ENCODE measurements at regions not wholly inside any gene's neighbourhood (a gene's known extent, or its start where the extent isn't known, plus 50 kb on each side); places are given as distances from the start of the nearest gene placed in this dataset.
"Not testable (repeated sequence)": the region's sequence is repeated elsewhere in the genome, so short reads cannot be mapped to it uniquely, and the experiment has no call there.

DNA sequence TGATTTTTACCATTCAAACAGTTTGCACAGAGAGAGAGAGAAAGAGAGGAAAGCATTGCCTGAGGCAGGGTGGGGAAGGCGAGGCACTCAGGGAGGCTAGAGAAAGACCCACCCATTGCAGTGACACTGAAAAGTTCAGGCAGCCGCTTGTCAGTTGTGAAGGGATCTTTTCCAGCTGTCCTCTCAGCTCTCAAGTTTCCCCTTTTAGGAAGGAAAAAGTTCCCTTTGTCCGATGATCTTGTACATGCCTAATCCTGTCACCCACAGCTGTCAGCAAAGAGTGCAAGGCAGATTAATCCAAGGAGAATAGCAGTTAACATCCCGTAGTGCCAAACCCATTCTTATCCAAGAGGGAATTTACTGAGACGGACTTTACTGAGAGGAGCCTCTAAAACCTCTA lies 255.0 kb downstream of the MAGEB5 start:
- DNase-seq: no peak
- Histone ChIP-seq H3K27ac (no peak overlapping the region), H3K9me3 (peaks cover 0 to 2% of the 10 kb centered on the region in 2 donors), H3K27me3 (no peaks in the 10 kb centered on the region), H3K36me3 (no peaks in the 10 kb centered on the region), H3K4me3 (no peak overlapping the region), H3K4me1 (no peaks in the 10 kb centered on the region)
- intact Hi-C loops (cut with DNase I): no loop called here
- TF ChIP-seq, protein P1, sequence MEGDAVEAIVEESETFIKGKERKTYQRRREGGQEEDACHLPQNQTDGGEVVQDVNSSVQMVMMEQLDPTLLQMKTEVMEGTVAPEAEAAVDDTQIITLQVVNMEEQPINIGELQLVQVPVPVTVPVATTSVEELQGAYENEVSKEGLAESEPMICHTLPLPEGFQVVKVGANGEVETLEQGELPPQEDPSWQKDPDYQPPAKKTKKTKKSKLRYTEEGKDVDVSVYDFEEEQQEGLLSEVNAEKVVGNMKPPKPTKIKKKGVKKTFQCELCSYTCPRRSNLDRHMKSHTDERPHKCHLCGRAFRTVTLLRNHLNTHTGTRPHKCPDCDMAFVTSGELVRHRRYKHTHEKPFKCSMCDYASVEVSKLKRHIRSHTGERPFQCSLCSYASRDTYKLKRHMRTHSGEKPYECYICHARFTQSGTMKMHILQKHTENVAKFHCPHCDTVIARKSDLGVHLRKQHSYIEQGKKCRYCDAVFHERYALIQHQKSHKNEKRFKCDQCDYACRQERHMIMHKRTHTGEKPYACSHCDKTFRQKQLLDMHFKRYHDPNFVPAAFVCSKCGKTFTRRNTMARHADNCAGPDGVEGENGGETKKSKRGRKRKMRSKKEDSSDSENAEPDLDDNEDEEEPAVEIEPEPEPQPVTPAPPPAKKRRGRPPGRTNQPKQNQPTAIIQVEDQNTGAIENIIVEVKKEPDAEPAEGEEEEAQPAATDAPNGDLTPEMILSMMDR (IDR thresholded peaks at IDR 0.05): no peak
- no peak for ATAC-seq

DNA sequence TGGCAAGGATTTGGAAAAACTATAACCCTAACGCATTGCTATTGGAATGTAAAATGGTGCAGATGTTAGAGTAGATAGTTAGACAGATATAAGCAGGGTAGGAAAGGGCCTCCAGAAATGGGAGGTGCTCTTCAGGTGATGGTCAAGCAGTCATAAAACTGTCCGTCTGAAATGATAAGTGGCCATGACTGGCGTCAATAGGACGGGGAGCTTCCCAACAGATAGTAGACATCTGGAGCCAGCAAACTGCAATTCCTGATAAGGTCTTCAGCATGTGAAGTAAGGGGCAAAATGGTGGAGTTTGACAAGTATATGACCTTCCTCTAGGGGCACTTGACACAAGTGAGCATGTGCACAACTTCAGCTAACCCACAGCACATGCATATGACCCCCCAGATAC lies 250.4 kb downstream of the MAGEB5 start:
- Histone ChIP-seq H3K9me3 (peaks cover 0 to 2% of the 10 kb centered on the region in 2 donors), H3K36me3 (no peaks in the 10 kb centered on the region), H3K4me1 (no peaks in the 10 kb centered on the region), H3K27ac (no peak overlapping the region), H3K4me3 (no peak overlapping the region), H3K27me3 (no peaks in the 10 kb centered on the region)
- no peak for DNase-seq
- intact Hi-C loops (cut with DNase I): no loop called here
- TF ChIP-seq, protein P1 (IDR thresholded peaks at IDR 0.05): no peak
- no peak for ATAC-seq

DNA sequence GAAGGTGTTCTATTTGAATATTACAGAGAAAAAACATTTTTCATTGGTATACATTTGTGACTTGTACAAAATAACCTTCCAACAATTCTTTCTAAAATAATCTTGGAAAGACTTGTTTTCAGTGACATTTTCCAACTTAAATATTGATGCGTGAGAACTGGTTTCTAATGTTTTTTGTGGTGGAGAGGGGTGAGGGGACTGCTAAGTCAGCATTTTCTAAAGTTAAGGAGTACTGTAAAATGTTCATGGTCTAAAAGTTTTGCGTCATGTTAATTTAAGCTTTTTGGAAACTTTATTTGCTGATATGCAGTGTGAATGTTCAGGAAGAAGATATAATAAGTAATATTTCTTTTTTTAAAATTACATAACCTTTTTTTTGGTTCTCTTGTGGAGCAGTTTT lies 229.3 kb downstream of the MAGEB5 start:
- Histone ChIP-seq H3K27me3 (no peaks in the 10 kb centered on the region), H3K36me3 (no peaks in the 10 kb centered on the region), H3K4me1 (no peaks in the 10 kb centered on the region), H3K4me3 (no peak overlapping the region), H3K9me3 (no peaks in the 10 kb centered on the region), H3K27ac (no peak overlapping the region)
- ATAC-seq (no peak), DNase-seq (no peak)
- TF ChIP-seq, protein P1 (IDR thresholded peaks at IDR 0.05): no peak
- intact Hi-C loops (cut with DNase I): no loop called here

DNA sequence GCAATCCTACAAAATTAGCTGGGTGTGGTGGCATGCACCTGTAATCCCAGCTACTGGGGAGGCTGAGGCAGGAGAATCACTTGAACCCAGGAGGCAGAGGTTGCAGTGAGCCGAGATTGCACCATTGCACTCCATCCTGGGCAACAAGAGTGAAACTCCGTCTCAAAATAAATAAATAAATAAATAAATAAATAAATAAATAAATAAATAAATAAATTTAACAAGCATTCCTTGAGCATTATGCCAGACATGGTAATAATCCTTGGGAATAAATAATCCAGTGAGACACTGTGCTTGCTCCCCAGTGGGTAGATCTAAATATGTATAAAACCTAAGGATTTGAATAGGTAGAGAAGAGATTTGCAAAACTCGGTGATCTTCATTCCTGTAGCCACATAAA lies 228.4 kb downstream of the MAGEB5 start:
- H3K27ac ChIP-seq; H3K36me3 ChIP-seq; H3K27me3 ChIP-seq; ATAC-seq; H3K9me3 ChIP-seq; H3K4me3 ChIP-seq; intact Hi-C loops (cut with DNase I); H3K4me1 ChIP-seq; DNase-seq: not testable (repeated sequence)

DNA sequence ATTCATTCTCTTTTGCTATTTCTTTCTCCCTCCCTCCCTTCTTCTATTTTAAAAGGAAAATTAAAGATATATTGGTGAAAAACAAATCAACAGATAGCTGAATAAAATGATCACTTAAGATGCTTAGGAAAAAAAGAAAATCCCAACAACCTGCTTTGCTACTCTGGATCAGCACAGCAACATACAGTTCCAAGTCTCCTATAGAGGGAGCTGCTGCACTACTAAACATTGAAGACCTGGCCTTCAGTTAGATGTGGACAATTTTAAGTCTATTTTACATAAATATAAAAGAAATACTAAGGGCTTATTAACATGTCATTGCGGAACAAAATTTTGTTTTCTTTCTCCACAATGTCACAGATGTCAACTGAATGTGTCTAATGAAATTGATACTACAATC lies 226.4 kb downstream of the MAGEB5 start:
- no peak overlapping the region for H3K4me3 ChIP-seq
- DNase-seq (no peak), ATAC-seq (peak; percentile 46)
- no peaks in the 10 kb centered on the region for H3K36me3 ChIP-seq
- H3K27me3 ChIP-seq: no peaks in the 10 kb centered on the region
- H3K4me1 ChIP-seq: no peaks in the 10 kb centered on the region
- TF ChIP-seq, protein P1 (IDR thresholded peaks at IDR 0.05): peak in 1 of 2 donors; percentile 31
- intact Hi-C loops (cut with DNase I): no loop called here
- H3K27ac ChIP-seq: no peak overlapping the region
- no peaks in the 10 kb centered on the region for H3K9me3 ChIP-seq

DNA sequence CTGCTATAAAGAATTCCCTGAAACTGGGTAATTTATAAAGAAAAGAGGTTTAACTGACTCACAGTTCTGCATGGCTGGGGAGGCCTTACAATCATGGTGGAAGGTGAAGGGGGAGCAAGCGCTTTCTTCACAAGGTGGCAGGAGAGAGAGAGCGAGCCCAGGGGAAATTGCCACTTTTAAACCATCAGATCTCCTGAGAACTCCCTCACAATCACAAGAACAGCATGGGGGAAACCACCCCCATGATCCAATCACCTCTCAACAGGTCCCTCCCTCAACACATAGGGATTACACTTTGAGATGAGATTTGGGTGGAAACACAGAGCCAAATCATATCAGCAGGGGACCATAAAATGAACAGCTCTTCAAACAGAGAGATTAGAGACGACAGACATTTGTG lies 198.6 kb downstream of the MAGEB5 start:
- no peak for ATAC-seq

More for the DNA sequence above, 198.6 kb downstream of the MAGEB5 start:
- intact Hi-C loops (cut with DNase I): no loop called here
- DNase-seq: no peak
- Histone ChIP-seq H3K4me1 (no peaks in the 10 kb centered on the region), H3K4me3 (no peak overlapping the region), H3K36me3 (no peaks in the 10 kb centered on the region), H3K27me3 (no peaks in the 10 kb centered on the region), H3K27ac (no peak overlapping the region), H3K9me3 (no peaks in the 10 kb centered on the region)
- TF ChIP-seq, protein P1 (IDR thresholded peaks at IDR 0.05): no peak
